Mesenchymal stem cell (in vitro differentiated cells and primary cell): ENCODE measurements at regions not wholly inside any gene's neighbourhood (a gene's known extent, or its start where the extent isn't known, plus 50 kb on each side); places are given as distances from the start of the nearest gene placed in this dataset.
A peak's percentile ranks its signal among the peaks of the same experiment; 100 is the strongest.
"Not testable (repeated sequence)": the region's sequence is repeated elsewhere in the genome, so short reads cannot be mapped to it uniquely, and the experiment has no call there.

Experiments used
- DNase-seq: peaks from one replicate; pipeline ENCODE4 v3.0.0-alpha.2; 2013
- H2AFZ ChIP-seq: one replicate; pipeline ENCODE4 v1.6.1; 2013; ENCODE audit warnings: low read depth, mild to moderate bottlenecking, control low read depth, inconsistent platforms, low read length, moderate library complexity
- H2AK5ac ChIP-seq: 2 replicates; pipeline ENCODE4 v1.6.1; 2013; ENCODE audit warnings: low read length, moderate library complexity, mild to moderate bottlenecking, inconsistent platforms; ENCODE audit not compliant: severe bottlenecking
- H2BK120ac ChIP-seq: one replicate; pipeline ENCODE4 v1.6.1; 2013; ENCODE audit warnings: low read depth, mild to moderate bottlenecking, inconsistent platforms, low read length, moderate library complexity
- H2BK12ac ChIP-seq, 2 experiments: one replicate each; pipeline ENCODE4 v1.6.1; 2013; ENCODE audit warnings: inconsistent platforms in 2 of 2, low read length in 2 of 2, mild to moderate bottlenecking in 2 of 2, moderate library complexity in 2 of 2, control low read depth in 1 of 2
- H2BK15ac ChIP-seq: one replicate; pipeline ENCODE4 v1.6.1; 2013; ENCODE audit warnings: mild to moderate bottlenecking, low read depth, inconsistent platforms; ENCODE audit not compliant: poor library complexity, severe bottlenecking
- H2BK5ac ChIP-seq: 2 replicates; pipeline ENCODE4 v1.6.1; 2013; ENCODE audit warnings: low read depth, mild to moderate bottlenecking, low read length, control low read depth, inconsistent platforms; ENCODE audit not compliant: poor library complexity, severe bottlenecking
- H3K14ac ChIP-seq, 2 experiments: one replicate each; pipeline ENCODE4 v1.6.1; 2013; ENCODE audit warnings: inconsistent platforms in 2 of 2, low read length in 2 of 2, control low read depth in 1 of 2, mild to moderate bottlenecking in 1 of 2, moderate library complexity in 1 of 2
- H3K18ac ChIP-seq, 2 experiments: one replicate each; pipeline ENCODE4 v1.6.1; 2013; ENCODE audit warnings: inconsistent platforms in 2 of 2, low read length in 2 of 2, control low read depth in 1 of 2, low read depth in 1 of 2, mild to moderate bottlenecking in 1 of 2
- H3K23ac ChIP-seq, 2 experiments: one replicate each; pipeline ENCODE4 v1.6.1; 2013; ENCODE audit warnings: inconsistent platforms in 2 of 2, low read length in 2 of 2, mild to moderate bottlenecking in 2 of 2, moderate library complexity in 2 of 2, control low read depth in 1 of 2
- H3K27ac ChIP-seq: 2 replicates; pipeline ENCODE4 v1.5.1; 2013; ENCODE audit warnings: mild to moderate bottlenecking, moderate library complexity, low read length, control low read depth, inconsistent platforms; ENCODE audit not compliant: poor library complexity, severe bottlenecking
- H3K27me3 ChIP-seq, 2 experiments: 2 replicates each; pipeline versions ENCODE4 v1.6.1 to v1.7.0; 2013; ENCODE audit warnings: low read length in 2 of 2, mild to moderate bottlenecking in 2 of 2, moderate library complexity in 2 of 2, control low read depth in 1 of 2, inconsistent platforms in 1 of 2; ENCODE audit not compliant: control insufficient read depth in 1 of 2, insufficient read depth in 1 of 2
- H3K36me3 ChIP-seq, 2 experiments: 2 replicates each; pipeline versions ENCODE4 v1.6.1 to v1.7.0; 2013; ENCODE audit warnings: low read length in 2 of 2, control low read depth in 1 of 2, inconsistent platforms in 1 of 2, low read depth in 1 of 2, mild to moderate bottlenecking in 1 of 2; ENCODE audit not compliant: insufficient read depth in 2 of 2, control insufficient read depth in 1 of 2
- H3K4ac ChIP-seq, 2 experiments: one replicate each; pipeline ENCODE4 v1.6.1; 2013; ENCODE audit warnings: inconsistent platforms in 2 of 2, low read length in 2 of 2, mild to moderate bottlenecking in 2 of 2, moderate library complexity in 2 of 2, control low read depth in 1 of 2, low read depth in 1 of 2
- H3K4me1 ChIP-seq: 2 replicates; pipeline ENCODE4 v1.6.1; 2013; ENCODE audit warnings: low read depth, low read length, control low read depth; ENCODE audit not compliant: control insufficient read depth, insufficient read depth
- H3K4me2 ChIP-seq: 2 replicates; pipeline ENCODE4 v1.6.1; 2013; ENCODE audit warnings: low read length, mild to moderate bottlenecking, inconsistent platforms; ENCODE audit not compliant: poor library complexity, severe bottlenecking
- H3K4me3 ChIP-seq, 2 experiments: 2 replicates each; pipeline versions ENCODE4 v1.5.1 to v1.7.0; 2013; ENCODE audit warnings: low read length in 2 of 2, mild to moderate bottlenecking in 2 of 2, control low read depth in 1 of 2, low read depth in 1 of 2; ENCODE audit not compliant: insufficient read depth in 1 of 2
- H3K79me1 ChIP-seq: replicated peaks from 2 replicates; pipeline ENCODE4 v1.6.1; 2013; ENCODE audit warnings: mild to moderate bottlenecking, control low read depth, low read length, inconsistent platforms; ENCODE audit not compliant: poor library complexity, severe bottlenecking
- H3K9ac ChIP-seq: 2 replicates; pipeline ENCODE4 v1.7.0; 2013; ENCODE audit warnings: mild to moderate bottlenecking, low read length, moderate library complexity
- H3K9me3 ChIP-seq: 2 replicates; pipeline ENCODE4 v1.7.0; 2013; ENCODE audit warnings: mild to moderate bottlenecking, low read length; ENCODE audit not compliant: control insufficient read depth
- H4K8ac ChIP-seq: one replicate; pipeline ENCODE4 v1.6.1; 2013; ENCODE audit warnings: inconsistent platforms, mild to moderate bottlenecking, low read length, moderate library complexity
- H4K91ac ChIP-seq: one replicate; pipeline ENCODE4 v1.6.1; 2013; ENCODE audit warnings: mild to moderate bottlenecking, low read length, inconsistent platforms
- WGBS: methylation state at CpG from one replicate; pipeline ENCODE4 v1.1.7; 2013; ENCODE audit warnings: mixed read lengths; 5-methylcytosine and 5-hydroxymethylcytosine counted together

GRCh38 chr1:149408404-149408803 lies 66.4 kb upstream of the NBPF19 start:
- H2BK12ac ChIP-seq, H2BK15ac ChIP-seq, H3K36me3 ChIP-seq, H3K23ac ChIP-seq, H4K91ac ChIP-seq, H3K27ac ChIP-seq, H2AK5ac ChIP-seq, H2BK120ac ChIP-seq, H4K8ac ChIP-seq, H3K79me1 ChIP-seq, H3K4ac ChIP-seq, H2BK5ac ChIP-seq, H3K18ac ChIP-seq, H3K27me3 ChIP-seq, H2AFZ ChIP-seq, H3K14ac ChIP-seq, H3K4me1 ChIP-seq, H3K4me3 ChIP-seq, H3K4me2 ChIP-seq, H3K9me3 ChIP-seq, DNase-seq, H3K9ac ChIP-seq: not testable (repeated sequence)

GRCh38 chr1:149415373-149415772 lies 59.5 kb upstream of the NBPF19 start:
- not testable (repeated sequence) for H2BK5ac ChIP-seq, H2AFZ ChIP-seq, H3K4ac ChIP-seq, H3K36me3 ChIP-seq, H2BK120ac ChIP-seq, DNase-seq, H3K9me3 ChIP-seq, H2BK15ac ChIP-seq, H3K79me1 ChIP-seq, H2AK5ac ChIP-seq, H3K27me3 ChIP-seq, H3K4me3 ChIP-seq, H4K91ac ChIP-seq, H3K4me2 ChIP-seq, H4K8ac ChIP-seq, H3K4me1 ChIP-seq, H3K14ac ChIP-seq, H3K9ac ChIP-seq, H2BK12ac ChIP-seq, H3K18ac ChIP-seq, H3K23ac ChIP-seq, H3K27ac ChIP-seq
- WGBS: no CpG with 5 or more reads among the region's 1 CpG

GRCh38 chr1:149418782-149419181 lies 56.1 kb upstream of the NBPF19 start:
- WGBS: no CpG with 5 or more reads among the region's 3 CpGs

GRCh38 chr1:149423122-149423521 lies 51.7 kb upstream of the NBPF19 start:
- not testable (repeated sequence) for H2BK120ac ChIP-seq, H3K9me3 ChIP-seq, DNase-seq, H3K36me3 ChIP-seq, H4K91ac ChIP-seq, H4K8ac ChIP-seq, H3K4ac ChIP-seq, H3K23ac ChIP-seq, H2AK5ac ChIP-seq, H3K4me2 ChIP-seq, H3K4me1 ChIP-seq, H3K4me3 ChIP-seq, H2AFZ ChIP-seq, H3K27ac ChIP-seq, H2BK5ac ChIP-seq, H3K79me1 ChIP-seq, H3K27me3 ChIP-seq, H3K18ac ChIP-seq, H2BK12ac ChIP-seq, H3K14ac ChIP-seq, H2BK15ac ChIP-seq
- no CpG with 5 or more reads among the region's 5 CpGs for WGBS
- peak overlapping the region; percentile 52 for H3K9ac ChIP-seq

More at GRCh38 chr1:149418782-149419181, 56.1 kb upstream of the NBPF19 start:
- H3K18ac ChIP-seq, H2AK5ac ChIP-seq, H3K4me1 ChIP-seq, H2BK15ac ChIP-seq, H3K36me3 ChIP-seq, H4K91ac ChIP-seq, H4K8ac ChIP-seq, H3K27me3 ChIP-seq, H3K27ac ChIP-seq, H3K4me3 ChIP-seq, H3K4ac ChIP-seq, H3K14ac ChIP-seq, H3K23ac ChIP-seq, H2AFZ ChIP-seq, H2BK12ac ChIP-seq, H3K79me1 ChIP-seq, H3K4me2 ChIP-seq, H2BK5ac ChIP-seq, H2BK120ac ChIP-seq, H3K9ac ChIP-seq, DNase-seq, H3K9me3 ChIP-seq: not testable (repeated sequence)
